Esophagus squamous epithelium (tissue), 4 donors: ENCODE measurements at regions not wholly inside any gene's neighbourhood (a gene's known extent, or its start where the extent isn't known, plus 50 kb on each side); places are given as distances from the start of the nearest gene placed in this dataset.

Source experiments
- CTCF ChIP-seq, 6 experiments: fragments of 450-650 bp in 4 of 6; fragments of 200-600 bp in 2 of 6; sonication (generic) in 2 of 6; IDR thresholded peaks; one replicate each; pipeline ENCODE4 v1.5.1; 2016 to 2019; ENCODE audit warnings: antibody characterized with exemption in 6 of 6, mild to moderate bottlenecking in 4 of 6, moderate library complexity in 4 of 6
- POLR2A ChIP-seq, 4 donors: fragments of 450-650 bp; IDR thresholded peaks; one replicate each; pipeline ENCODE4 v1.6.1; 2017; ENCODE audit warnings: antibody characterized with exemption in 4 of 4, mild to moderate bottlenecking in 4 of 4, moderate library complexity in 3 of 4

- TF ChIP-seq POLR2A (IDR thresholded peaks at IDR 0.05): no peak
- TF ChIP-seq CTCF (IDR thresholded peaks at IDR 0.05): no peak
Observed at GRCh38 chr5:138676002-138676401, 77.2 kb upstream of the CTNNA1 start.
